Lower leg skin (tissue), 3 donors: ENCODE measurements at regions not wholly inside any gene's neighbourhood (a gene's known extent, or its start where the extent isn't known, plus 50 kb on each side); places are given as distances from the start of the nearest gene placed in this dataset.

ENCODE experiments used
- CTCF ChIP-seq, 3 donors: fragments of 450-650 bp; IDR thresholded peaks; one replicate each; pipeline ENCODE4 v1.5.1; 2016; ENCODE audit warnings: antibody characterized with exemption in 3 of 3, mild to moderate bottlenecking in 3 of 3, moderate library complexity in 2 of 3
- POLR2A ChIP-seq, 2 donors: fragments of 450-650 bp; IDR thresholded peaks; one replicate each; pipeline ENCODE4 v1.6.1; 2016 to 2017; ENCODE audit warnings: antibody characterized with exemption in 2 of 2, mild to moderate bottlenecking in 1 of 2, moderate library complexity in 1 of 2

GRCh38 chr3:18033581-18034108 lies 291.2 kb upstream of the TBC1D5 start:
- no peak for TF ChIP-seq CTCF (IDR thresholded peaks at IDR 0.05)
- TF ChIP-seq POLR2A (IDR thresholded peaks at IDR 0.05): no peak
